B cell (primary cell): ENCODE measurements at regions not wholly inside any gene's neighbourhood (a gene's known extent, or its start where the extent isn't known, plus 50 kb on each side); places are given as distances from the start of the nearest gene placed in this dataset.

Experiments used
- ATAC-seq: fragments of 200-7000 bp; cut with Tn5 transposase; one replicate; pipeline ENCODE4 v1.10.0; 2021; ENCODE audit warnings: low read depth, mild to moderate bottlenecking, moderate number of reproducible peaks, moderate library complexity
- CTCF ChIA-PET: fragments of 350-600 bp; sonication (Branson Sonifier 250); formaldehyde crosslinking; loops from one replicate; lab custom pipeline; 2021; ENCODE audit warnings: antibody characterized with exemption, inconsistent platforms; lab: Charles Lee
- POLR2A ChIA-PET: fragments of 350-600 bp; sonication (Branson Sonifier 250); formaldehyde crosslinking; loops from one replicate; lab custom pipeline; 2021; ENCODE audit warnings: antibody characterized with exemption; lab: Charles Lee
- DNase-seq: peaks from one replicate; pipeline ENCODE4 v3.0.0; 2013
- H2AFZ ChIP-seq: 2 replicates; pipeline ENCODE4 v1.6.1; 2012; ENCODE audit warnings: mild to moderate bottlenecking, low read depth, low read length; ENCODE audit not compliant: insufficient read depth, poor library complexity, severe bottlenecking
- H3K27ac ChIP-seq, 2 donors: 1 replicate in 1 of 2; 2 replicates in 1 of 2; pipeline ENCODE4 v1.5.1; 2012 to 2013; ENCODE audit warnings: low read length in 2 of 2, mild to moderate bottlenecking in 2 of 2, moderate library complexity in 1 of 2
- H3K27me3 ChIP-seq, 4 experiments: fragments of 200-600 bp in 1 of 4; sonication (generic) in 1 of 4; replicated peaks in 1 of 4; 1 replicate in 2 of 4; 2 replicates in 2 of 4; pipeline versions ENCODE4 v1.6.1 to v1.7.0; 2013 to 2016; ENCODE audit warnings: low read length in 3 of 4, mild to moderate bottlenecking in 2 of 4, mixed read lengths in 1 of 4, moderate library complexity in 1 of 4; ENCODE audit not compliant: insufficient read depth in 4 of 4, control insufficient read depth in 3 of 4; ENCODE audit errors: control extremely low read depth in 1 of 4
- H3K36me3 ChIP-seq, 2 experiments: replicated peaks in 1 of 2; 1 replicate in 1 of 2; 2 replicates in 1 of 2; pipeline versions ENCODE4 v1.6.1 to v1.7.1; 2013; ENCODE audit warnings: low read length in 1 of 2; ENCODE audit not compliant: insufficient read depth in 2 of 2, control insufficient read depth in 1 of 2; ENCODE audit errors: control extremely low read depth in 1 of 2, extremely low read depth in 1 of 2
- H3K4me1 ChIP-seq, 2 donors: fragments of 200-600 bp in 1 of 2; sonication (generic) in 1 of 2; 1 replicate in 1 of 2; 2 replicates in 1 of 2; pipeline versions ENCODE4 v1.5.1 to v1.6.1; 2013 to 2017; ENCODE audit warnings: low read length in 2 of 2; ENCODE audit not compliant: control insufficient read depth in 2 of 2, insufficient read depth in 2 of 2
- H3K4me2 ChIP-seq: replicated peaks from 2 replicates; pipeline ENCODE3; 2012; ENCODE audit warnings: mild to moderate bottlenecking, low read depth, low read length; ENCODE audit not compliant: poor library complexity, severe bottlenecking
- H3K4me3 ChIP-seq, 5 experiments: fragments of 200-600 bp in 1 of 5; sonication (generic) in 1 of 5; 1 replicate in 3 of 5; 2 replicates in 2 of 5; pipeline versions ENCODE4 v1.5.1 to v1.7.0; 2011 to 2016; ENCODE audit warnings: low read length in 4 of 5, mild to moderate bottlenecking in 4 of 5, low read depth in 2 of 5, control low read depth in 1 of 5, moderate library complexity in 1 of 5; ENCODE audit not compliant: insufficient read depth in 1 of 5; ENCODE audit errors: control extremely low read depth in 1 of 5, extremely low read depth in 1 of 5
- H3K79me2 ChIP-seq: fragments of 200-600 bp; sonication (generic); one replicate; pipeline ENCODE4 v1.6.0; 2016; ENCODE audit warnings: low read length; ENCODE audit not compliant: control insufficient read depth, insufficient read depth
- H3K9ac ChIP-seq: fragments of 200-600 bp; sonication (generic); 2 replicates; pipeline ENCODE4 v1.6.1; 2017; ENCODE audit warnings: mild to moderate bottlenecking, low read length, moderate library complexity
- H3K9me3 ChIP-seq, 3 donors: one replicate each; pipeline versions ENCODE4 v1.6.1 to v1.7.1; 2013; ENCODE audit warnings: low read length in 2 of 3; ENCODE audit not compliant: control insufficient read depth in 2 of 3, insufficient read depth in 1 of 3; ENCODE audit errors: control extremely low read depth in 1 of 3
- H4K20me1 ChIP-seq: 2 replicates; pipeline ENCODE4 v1.6.0; 2012; ENCODE audit warnings: mild to moderate bottlenecking, low read length; ENCODE audit not compliant: insufficient read depth, control insufficient read depth, poor library complexity, severe bottlenecking
- H3K27ac Mint-ChIP-seq: one replicate; pipeline ENCODE4 v1.8.0; 2021; ENCODE audit warnings: mixed read lengths
- H3K27me3 Mint-ChIP-seq: one replicate; pipeline ENCODE4 v1.8.0; 2021; ENCODE audit warnings: mixed read lengths
- H3K4me1 Mint-ChIP-seq: one replicate; pipeline ENCODE4 v1.8.0; 2021; ENCODE audit warnings: mixed read lengths
- H3K4me3 Mint-ChIP-seq: one replicate; pipeline ENCODE4 v1.8.0; 2021; ENCODE audit warnings: mixed read lengths
- H3K9me3 Mint-ChIP-seq: one replicate; pipeline ENCODE4 v1.8.0; 2022; ENCODE audit warnings: mixed read lengths; ENCODE audit not compliant: insufficient read depth
- EZH2 ChIP-seq: IDR thresholded peaks from 2 replicates; pipeline ENCODE4 v1.6.1; 2012; ENCODE audit warnings: borderline replicate concordance, low read depth, mild to moderate bottlenecking, moderate library complexity, low read length; ENCODE audit not compliant: insufficient read depth, poor library complexity, severe bottlenecking
- WGBS: methylation state at CpG from one replicate; pipeline ENCODE4 v1.1.5; 2013; ENCODE audit warnings: missing lambda C conversion rate; ENCODE audit not compliant: insufficient coverage; 5-methylcytosine and 5-hydroxymethylcytosine counted together
- intact Hi-C: fragments of 100-400 bp; cut with micrococcal nuclease; formaldehyde crosslinking; loops from one replicate; pipeline ENCODE4 v1.10.0; 2022
- TF ChIP-seq, protein P1 (sequence below): fragments of 200-600 bp; IDR thresholded peaks from one replicate; pipeline ENCODE4 v1.8.0; 2022; ENCODE audit warnings: antibody characterized with exemption, mild to moderate bottlenecking

DNA sequence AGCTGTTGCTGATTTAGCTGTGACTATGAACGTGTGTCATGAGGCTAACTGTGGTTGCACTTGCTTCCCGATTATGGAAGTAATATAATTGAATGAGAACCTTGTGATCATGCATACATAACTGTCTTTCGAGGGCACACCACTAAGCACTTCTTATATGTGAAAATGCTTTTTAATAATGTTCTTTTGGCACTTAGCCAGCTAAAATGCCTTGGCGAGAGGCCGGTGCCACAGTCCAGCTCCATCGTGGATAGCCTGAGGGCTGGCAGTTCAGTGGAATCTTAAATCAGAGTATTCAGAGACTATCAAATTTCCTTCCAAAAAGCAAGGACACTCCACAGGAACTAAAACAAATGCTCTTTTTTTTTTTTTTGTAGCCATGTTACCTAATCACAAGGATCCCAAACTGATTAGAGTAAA, 161.6 kb upstream of the FRMD4B start:
- TF ChIP-seq, protein P1, sequence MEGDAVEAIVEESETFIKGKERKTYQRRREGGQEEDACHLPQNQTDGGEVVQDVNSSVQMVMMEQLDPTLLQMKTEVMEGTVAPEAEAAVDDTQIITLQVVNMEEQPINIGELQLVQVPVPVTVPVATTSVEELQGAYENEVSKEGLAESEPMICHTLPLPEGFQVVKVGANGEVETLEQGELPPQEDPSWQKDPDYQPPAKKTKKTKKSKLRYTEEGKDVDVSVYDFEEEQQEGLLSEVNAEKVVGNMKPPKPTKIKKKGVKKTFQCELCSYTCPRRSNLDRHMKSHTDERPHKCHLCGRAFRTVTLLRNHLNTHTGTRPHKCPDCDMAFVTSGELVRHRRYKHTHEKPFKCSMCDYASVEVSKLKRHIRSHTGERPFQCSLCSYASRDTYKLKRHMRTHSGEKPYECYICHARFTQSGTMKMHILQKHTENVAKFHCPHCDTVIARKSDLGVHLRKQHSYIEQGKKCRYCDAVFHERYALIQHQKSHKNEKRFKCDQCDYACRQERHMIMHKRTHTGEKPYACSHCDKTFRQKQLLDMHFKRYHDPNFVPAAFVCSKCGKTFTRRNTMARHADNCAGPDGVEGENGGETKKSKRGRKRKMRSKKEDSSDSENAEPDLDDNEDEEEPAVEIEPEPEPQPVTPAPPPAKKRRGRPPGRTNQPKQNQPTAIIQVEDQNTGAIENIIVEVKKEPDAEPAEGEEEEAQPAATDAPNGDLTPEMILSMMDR = no peak
- TF ChIP-seq EZH2 = no peak
- peaks cover 10% of the 10 kb centered on the region for H3K27me3 Mint-ChIP-seq
- no peak overlapping the region for H2AFZ ChIP-seq
- H3K4me3 Mint-ChIP-seq = no peak overlapping the region
- no peak overlapping the region for H3K4me2 ChIP-seq
- H3K79me2 ChIP-seq = no peaks in the 10 kb centered on the region
- H3K27me3 ChIP-seq = peaks cover 0 to 8% (median 0%) of the 10 kb centered on the region in 4 experiments
- no peaks in the 10 kb centered on the region for H3K9me3 ChIP-seq
- H3K9me3 Mint-ChIP-seq = no peaks in the 10 kb centered on the region
- H3K9ac ChIP-seq = no peak overlapping the region
- no peak overlapping the region for H3K27ac Mint-ChIP-seq
- no peak overlapping the region for H3K27ac ChIP-seq
- no peaks in the 10 kb centered on the region for H3K4me1 ChIP-seq
- H3K36me3 ChIP-seq = no peaks in the 10 kb centered on the region
- ATAC-seq (no peak), DNase-seq (no peak)
- H4K20me1 ChIP-seq = no peaks in the 10 kb centered on the region
- WGBS = 83% methylated on average over 1 of the region's 6 CpGs
- no peak overlapping the region for H3K4me3 ChIP-seq
- intact Hi-C loops = no loop called here
- ChIA-PET POLR2A (no interaction called here), CTCF (no interaction called here)
- no peaks in the 10 kb centered on the region for H3K4me1 Mint-ChIP-seq

DNA sequence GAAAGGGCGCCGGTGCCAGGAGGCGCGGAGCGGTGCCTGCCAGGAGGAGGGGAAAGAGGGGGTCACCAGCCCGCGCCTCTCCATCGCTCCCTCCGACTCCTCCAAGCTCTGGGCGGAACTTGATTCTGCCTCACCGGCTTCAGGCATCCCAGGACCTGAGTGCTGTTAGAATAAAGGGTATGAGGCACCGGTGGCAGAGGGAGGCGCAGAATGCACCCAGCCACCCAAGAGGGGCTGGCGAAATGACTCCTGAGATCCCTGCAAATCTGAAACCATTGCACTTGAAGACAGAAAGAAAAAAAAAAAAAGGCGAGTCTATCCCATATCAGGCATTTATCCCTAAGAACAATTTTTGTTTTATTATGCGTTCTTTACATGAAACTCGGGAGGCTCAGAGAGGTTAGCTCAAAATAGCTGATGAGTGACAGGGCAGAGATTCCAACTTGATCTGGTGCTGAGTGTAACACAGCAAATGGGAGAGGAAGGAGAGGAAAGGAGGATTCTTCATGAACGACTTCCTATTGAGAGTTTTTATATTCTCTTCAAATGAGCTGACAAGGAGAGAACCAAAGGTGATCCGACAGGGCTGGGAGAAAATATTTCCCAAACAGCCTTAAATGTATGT, 157.0 kb upstream of the FRMD4B start:
- Histone ChIP-seq H3K27me3 (peaks cover 0 to 20% (median 3%) of the 10 kb centered on the region in 4 experiments), H3K4me2 (no peak overlapping the region), H3K4me3 (no peak overlapping the region), H3K9me3 (peaks cover 0 to 3% (median 0%) of the 10 kb centered on the region in 3 donors), H3K27ac (no peak overlapping the region), H4K20me1 (no peaks in the 10 kb centered on the region), H2AFZ (no peak overlapping the region), H3K36me3 (no peaks in the 10 kb centered on the region), H3K79me2 (no peaks in the 10 kb centered on the region), H3K4me1 (no peaks in the 10 kb centered on the region), H3K9ac (no peak overlapping the region)
- Mint-ChIP-seq H3K27me3 (peaks cover 28% of the 10 kb centered on the region), H3K4me1 (no peaks in the 10 kb centered on the region), H3K4me3 (no peak overlapping the region), H3K27ac (no peak overlapping the region), H3K9me3 (no peaks in the 10 kb centered on the region)
- ATAC-seq (no peak), DNase-seq (no peak)
- TF ChIP-seq EZH2 = no peak
- TF ChIP-seq, protein P1 = no peak
- ChIA-PET CTCF (no interaction called here), POLR2A (no interaction called here)
- intact Hi-C loops = no loop called here
- WGBS = 14% methylated on average over 7 of the region's 19 CpGs
